Parathyroid adenoma (tissue), 2 donors: ENCODE measurements at regions not wholly inside any gene's neighbourhood (a gene's known extent, or its start where the extent isn't known, plus 50 kb on each side); places are given as distances from the start of the nearest gene placed in this dataset.

ENCODE experiments used
- H2AFZ ChIP-seq: fragments of 300-600 bp; sonication (generic); one replicate; pipeline ENCODE4 v1.7.0; 2017; ENCODE audit warnings: antibody characterized with exemption, mild to moderate bottlenecking
- H3K27ac ChIP-seq: fragments of 300-600 bp; sonication (generic); one replicate; pipeline ENCODE4 v1.7.0; 2017
- H3K27me3 ChIP-seq: fragments of 300-600 bp; sonication (generic); one replicate; pipeline ENCODE4 v1.7.0; 2017; ENCODE audit warnings: low read length; ENCODE audit not compliant: control insufficient read depth, insufficient read depth
- H3K36me3 ChIP-seq: fragments of 300-600 bp; sonication (generic); one replicate; pipeline ENCODE4 v1.7.0; 2017; ENCODE audit warnings: low read length; ENCODE audit not compliant: control insufficient read depth, insufficient read depth
- H3K4me1 ChIP-seq: fragments of 300-600 bp; sonication (generic); one replicate; pipeline ENCODE4 v1.7.0; 2017; ENCODE audit warnings: control low read depth
- H3K4me2 ChIP-seq: fragments of 300-600 bp; sonication (generic); one replicate; pipeline ENCODE4 v1.7.0; 2017; ENCODE audit warnings: low read length
- H3K4me3 ChIP-seq: fragments of 300-600 bp; sonication (generic); one replicate; pipeline ENCODE4 v1.7.0; 2017; ENCODE audit warnings: low read depth, low read length
- H3K79me2 ChIP-seq: fragments of 300-600 bp; sonication (generic); one replicate; pipeline ENCODE4 v1.7.0; 2017; ENCODE audit warnings: control low read depth
- H3K9ac ChIP-seq: fragments of 300-600 bp; sonication (generic); one replicate; pipeline ENCODE4 v1.7.0; 2017; ENCODE audit warnings: mild to moderate bottlenecking
- H3K9me3 ChIP-seq: fragments of 300-600 bp; sonication (generic); one replicate; pipeline ENCODE4 v1.7.0; 2017; ENCODE audit warnings: low read length; ENCODE audit not compliant: control insufficient read depth
- TF ChIP-seq, protein P1 (sequence below): fragments of 300-600 bp; sonication (generic); IDR thresholded peaks from one replicate; pipeline ENCODE4 v1.7.0; 2017; ENCODE audit warnings: antibody characterized with exemption, mild to moderate bottlenecking
- donor health status: primary hyperparathyroidism.

DNA sequence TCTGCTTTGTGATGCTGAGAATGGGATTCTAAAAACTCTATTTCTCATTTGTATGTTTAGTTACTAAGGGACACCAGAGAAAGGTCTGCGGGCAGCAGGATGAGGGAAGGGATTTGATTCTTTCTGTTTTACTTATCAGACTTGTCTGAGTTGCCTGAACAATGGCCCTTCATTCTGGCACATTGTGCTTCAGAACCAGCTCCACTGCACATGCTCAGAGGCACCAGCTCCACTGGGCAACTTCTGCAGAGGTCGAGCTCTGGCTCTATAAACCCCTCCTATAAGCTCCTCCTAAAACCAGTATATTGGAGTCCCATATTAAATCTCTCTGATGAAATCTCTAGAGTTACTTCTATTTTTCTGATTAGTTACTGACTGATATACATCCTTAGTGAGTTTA lies 453.2 kb upstream of the CDIN1 start:
- Histone ChIP-seq H3K79me2 (no peaks in the 10 kb centered on the region), H3K9ac (no peak overlapping the region), H3K27me3 (no peaks in the 10 kb centered on the region), H3K36me3 (no peaks in the 10 kb centered on the region), H3K4me2 (no peak overlapping the region), H3K4me1 (no peaks in the 10 kb centered on the region), H3K27ac (no peak overlapping the region), H3K4me3 (no peak overlapping the region), H2AFZ (no peak overlapping the region), H3K9me3 (no peaks in the 10 kb centered on the region)
- TF ChIP-seq, protein P1, sequence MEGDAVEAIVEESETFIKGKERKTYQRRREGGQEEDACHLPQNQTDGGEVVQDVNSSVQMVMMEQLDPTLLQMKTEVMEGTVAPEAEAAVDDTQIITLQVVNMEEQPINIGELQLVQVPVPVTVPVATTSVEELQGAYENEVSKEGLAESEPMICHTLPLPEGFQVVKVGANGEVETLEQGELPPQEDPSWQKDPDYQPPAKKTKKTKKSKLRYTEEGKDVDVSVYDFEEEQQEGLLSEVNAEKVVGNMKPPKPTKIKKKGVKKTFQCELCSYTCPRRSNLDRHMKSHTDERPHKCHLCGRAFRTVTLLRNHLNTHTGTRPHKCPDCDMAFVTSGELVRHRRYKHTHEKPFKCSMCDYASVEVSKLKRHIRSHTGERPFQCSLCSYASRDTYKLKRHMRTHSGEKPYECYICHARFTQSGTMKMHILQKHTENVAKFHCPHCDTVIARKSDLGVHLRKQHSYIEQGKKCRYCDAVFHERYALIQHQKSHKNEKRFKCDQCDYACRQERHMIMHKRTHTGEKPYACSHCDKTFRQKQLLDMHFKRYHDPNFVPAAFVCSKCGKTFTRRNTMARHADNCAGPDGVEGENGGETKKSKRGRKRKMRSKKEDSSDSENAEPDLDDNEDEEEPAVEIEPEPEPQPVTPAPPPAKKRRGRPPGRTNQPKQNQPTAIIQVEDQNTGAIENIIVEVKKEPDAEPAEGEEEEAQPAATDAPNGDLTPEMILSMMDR: no peak

- no peak overlapping the region for H3K4me2 ChIP-seq
- H3K27me3 ChIP-seq: no peaks in the 10 kb centered on the region
- H3K79me2 ChIP-seq: no peaks in the 10 kb centered on the region
- H3K36me3 ChIP-seq: no peaks in the 10 kb centered on the region
- H2AFZ ChIP-seq: no peak overlapping the region
- no peak overlapping the region for H3K4me3 ChIP-seq
- no peaks in the 10 kb centered on the region for H3K9me3 ChIP-seq
- TF ChIP-seq, protein P1: no peak
- no peak overlapping the region for H3K9ac ChIP-seq
- H3K27ac ChIP-seq: no peak overlapping the region
- no peaks in the 10 kb centered on the region for H3K4me1 ChIP-seq
These were observed 448.6 kb upstream of the CDIN1 start for GRCh38 chr15:36130641-36131310.

DNA sequence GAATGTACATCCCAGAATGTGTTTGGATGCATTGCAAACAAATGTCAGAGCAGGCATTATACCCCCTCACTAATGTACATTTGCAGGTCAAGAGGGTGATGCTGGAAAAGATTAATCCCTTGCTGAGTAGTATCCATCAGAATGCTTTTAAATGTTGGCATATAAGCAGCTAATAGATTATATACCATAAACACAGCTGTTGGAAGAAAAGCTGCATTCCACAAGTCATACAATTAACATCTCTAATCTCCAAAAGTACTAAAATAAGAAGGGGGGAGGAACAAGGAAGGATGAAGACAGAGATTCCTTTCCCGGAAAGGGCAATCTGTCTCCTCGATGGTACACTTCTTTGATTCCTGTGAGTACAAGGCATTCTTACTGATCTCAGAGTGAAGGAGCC lies 445.7 kb upstream of the CDIN1 start:
- Histone ChIP-seq H3K79me2 (no peaks in the 10 kb centered on the region), H3K4me3 (no peak overlapping the region), H2AFZ (no peak overlapping the region), H3K4me2 (no peak overlapping the region), H3K9ac (no peak overlapping the region), H3K27ac (no peak overlapping the region), H3K9me3 (no peaks in the 10 kb centered on the region), H3K36me3 (no peaks in the 10 kb centered on the region), H3K27me3 (no peaks in the 10 kb centered on the region), H3K4me1 (no peaks in the 10 kb centered on the region)
- TF ChIP-seq, protein P1: no peak

GRCh38 chr15:36136049-36136448 lies 443.4 kb upstream of the CDIN1 start:
- no peaks in the 10 kb centered on the region for H3K79me2 ChIP-seq
- no peak overlapping the region for H3K4me3 ChIP-seq
- no peaks in the 10 kb centered on the region for H3K4me1 ChIP-seq
- no peaks in the 10 kb centered on the region for H3K9me3 ChIP-seq
- H3K36me3 ChIP-seq: no peaks in the 10 kb centered on the region
- no peak overlapping the region for H3K9ac ChIP-seq
- H3K27ac ChIP-seq: no peak overlapping the region
- H3K4me2 ChIP-seq: no peak overlapping the region
- no peaks in the 10 kb centered on the region for H3K27me3 ChIP-seq
- H2AFZ ChIP-seq: no peak overlapping the region
- TF ChIP-seq, protein P1: no peak

GRCh38 chr15:36152936-36153335 lies 426.5 kb upstream of the CDIN1 start:
- Histone ChIP-seq H3K79me2 (no peaks in the 10 kb centered on the region), H3K9me3 (no peaks in the 10 kb centered on the region), H3K4me2 (no peak overlapping the region), H3K4me1 (no peaks in the 10 kb centered on the region), H3K9ac (no peak overlapping the region), H3K27ac (no peak overlapping the region), H3K36me3 (no peaks in the 10 kb centered on the region), H2AFZ (no peak overlapping the region), H3K27me3 (no peaks in the 10 kb centered on the region), H3K4me3 (no peak overlapping the region)
- TF ChIP-seq, protein P1: no peak
